Activated CD4-positive, alpha-beta T cell treated with anti-CD3 and anti-CD28 coated beads, Interleukin-10, Interleukin-2, amounts not matched to agents 100 ng/mL and 50 ng/mL, durations not matched to agents 16 hours and 8 hours (primary cell): ENCODE measurements at regions not wholly inside any gene's neighbourhood (a gene's known extent, or its start where the extent isn't known, plus 50 kb on each side); places are given as distances from the start of the nearest gene placed in this dataset.
A peak's percentile ranks its signal among the peaks of the same experiment; 100 is the strongest.

Source experiments
- DNase-seq: peaks from one replicate; pipeline ENCODE4 v3.0.0-alpha.2; 2020

- no peak for DNase-seq
Measured at GRCh38 chr12:39124768-39125167, 219.4 kb upstream of the CPNE8 start.

DNA sequence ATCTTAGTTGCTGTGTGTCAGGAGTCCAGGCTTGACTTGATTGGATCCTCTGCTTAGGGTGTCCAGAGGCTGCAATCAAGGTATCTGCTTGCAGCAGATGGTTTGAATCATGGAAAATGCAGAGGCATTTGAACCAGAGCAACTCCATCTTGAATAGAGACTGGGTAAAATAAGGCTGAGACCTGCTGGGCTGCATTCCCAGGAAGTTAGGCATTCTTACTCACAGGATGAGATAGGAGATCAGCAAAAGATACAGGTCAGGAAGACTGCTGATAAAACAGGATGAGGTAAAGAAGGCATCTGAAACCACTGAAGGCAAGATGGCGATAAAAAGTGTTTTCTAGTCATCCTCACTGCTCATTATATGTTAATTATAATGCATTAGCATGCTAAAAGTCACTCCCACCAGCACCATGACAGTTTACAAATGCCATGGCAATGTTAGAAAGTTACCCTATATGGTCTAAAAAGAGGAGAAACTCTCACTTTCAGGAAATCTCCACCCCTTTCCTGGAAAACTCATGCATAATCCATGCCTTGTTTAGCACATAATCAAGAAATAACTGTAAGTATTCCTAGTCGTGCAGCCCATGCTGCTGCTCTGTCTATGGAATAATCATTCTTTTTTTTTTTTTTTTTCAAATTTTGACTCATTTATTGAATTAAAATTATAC lies 218.3 kb upstream of the CPNE8 start:
- no peak for DNase-seq

GRCh38 chr12:39122562-39123204 lies 217.3 kb upstream of the CPNE8 start:
- DNase-seq: no peak

GRCh38 chr12:39116861-39117260 lies 211.5 kb upstream of the CPNE8 start:
- no peak for DNase-seq

- DNase-seq: no peak
Measured at GRCh38 chr12:39112064-39112463, 206.7 kb upstream of the CPNE8 start.

DNA sequence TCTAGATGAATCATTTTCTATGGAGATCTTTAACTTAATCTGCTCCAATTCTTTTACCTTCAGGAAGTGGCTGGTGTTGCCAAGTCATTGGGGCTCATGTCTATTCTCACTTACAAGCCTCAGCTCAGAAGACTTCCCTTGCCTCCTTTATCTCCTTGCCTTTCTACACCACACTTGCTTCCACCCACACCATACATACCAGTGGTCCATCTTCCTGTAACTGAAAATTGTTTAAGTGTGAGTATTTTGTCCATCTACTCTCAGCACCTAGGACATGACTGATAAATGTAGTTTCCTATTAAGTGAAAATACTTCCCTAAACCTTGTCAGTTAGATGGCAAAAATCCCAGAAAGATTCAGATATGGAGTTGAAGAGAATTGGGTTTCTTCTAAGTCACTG lies 199.7 kb upstream of the CPNE8 start:
- no peak for DNase-seq

DNA sequence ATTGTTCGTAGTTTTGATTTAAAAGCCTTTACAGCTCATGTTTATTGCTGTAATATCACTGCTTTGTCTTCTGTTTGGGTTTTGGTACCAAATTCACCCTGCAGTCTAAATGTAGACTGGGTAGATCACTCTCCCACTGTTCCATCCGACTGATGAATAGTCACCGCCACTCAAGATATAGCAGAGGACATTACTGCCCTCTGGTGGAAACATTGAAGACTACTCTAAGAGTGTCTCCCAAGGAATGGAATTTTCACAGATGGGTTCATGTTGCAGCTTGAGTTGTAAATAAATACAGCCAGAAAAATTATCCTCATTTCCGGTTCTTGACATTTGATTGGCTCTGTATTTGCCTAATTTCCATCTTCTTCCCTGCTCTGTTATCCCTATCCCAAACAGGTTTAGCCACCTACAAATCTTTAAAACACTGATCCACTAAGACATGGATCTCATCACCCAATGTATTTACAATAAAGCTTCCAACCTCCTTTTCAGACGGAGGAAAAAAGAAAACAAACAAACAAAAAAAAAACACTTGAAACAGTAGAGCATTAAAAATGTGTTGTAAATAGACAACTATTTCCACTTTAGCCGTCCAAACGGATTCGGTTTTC lies 198.3 kb upstream of the CPNE8 start:
- peak; percentile 65 for DNase-seq

- peak; percentile 2 for DNase-seq
Measured at GRCh38 chr12:39102474-39103209, 197.3 kb upstream of the CPNE8 start.

DNA sequence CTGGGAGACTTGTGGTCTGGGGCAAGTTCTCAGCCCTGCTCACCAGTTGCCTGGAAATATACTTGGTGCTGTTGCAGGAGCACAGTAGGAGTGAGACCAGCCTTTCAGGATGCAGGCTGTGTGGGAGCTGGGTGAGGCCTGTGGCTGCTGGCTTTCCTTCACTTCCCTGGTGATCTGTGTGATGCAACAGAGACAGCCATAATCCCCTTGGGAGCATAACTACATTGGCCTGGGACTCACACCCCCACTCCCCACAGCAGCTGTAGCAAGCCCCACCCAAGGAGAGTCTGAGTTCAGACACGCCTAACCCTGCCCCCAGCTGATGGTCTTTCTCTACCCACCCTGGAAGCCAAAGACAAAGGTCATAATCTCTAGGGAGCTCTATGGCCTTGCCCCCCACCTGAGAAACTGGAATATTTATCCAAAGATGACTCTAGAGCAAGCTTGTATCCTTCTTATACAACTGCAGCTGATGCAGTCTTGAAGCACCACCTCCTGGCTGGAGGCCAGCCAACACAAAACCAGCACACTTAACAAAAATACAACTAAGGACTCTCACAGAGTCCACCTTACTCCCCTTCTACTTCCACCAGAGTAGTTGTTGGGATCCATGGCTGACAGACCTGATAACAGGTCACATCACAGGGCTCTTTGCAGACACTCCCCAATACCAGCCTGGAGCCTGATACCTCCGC lies 190.4 kb upstream of the CPNE8 start:
- no peak for DNase-seq

GRCh38 chr12:39081910-39082309 lies 176.5 kb upstream of the CPNE8 start:
- DNase-seq: no peak

- no peak for DNase-seq
Measured at GRCh38 chr12:39077226-39077625, 171.8 kb upstream of the CPNE8 start.

GRCh38 chr12:39074063-39074462 lies 168.7 kb upstream of the CPNE8 start:
- no peak for DNase-seq

- DNase-seq: no peak
Measured at GRCh38 chr12:39072658-39073057, 167.3 kb upstream of the CPNE8 start.

DNA sequence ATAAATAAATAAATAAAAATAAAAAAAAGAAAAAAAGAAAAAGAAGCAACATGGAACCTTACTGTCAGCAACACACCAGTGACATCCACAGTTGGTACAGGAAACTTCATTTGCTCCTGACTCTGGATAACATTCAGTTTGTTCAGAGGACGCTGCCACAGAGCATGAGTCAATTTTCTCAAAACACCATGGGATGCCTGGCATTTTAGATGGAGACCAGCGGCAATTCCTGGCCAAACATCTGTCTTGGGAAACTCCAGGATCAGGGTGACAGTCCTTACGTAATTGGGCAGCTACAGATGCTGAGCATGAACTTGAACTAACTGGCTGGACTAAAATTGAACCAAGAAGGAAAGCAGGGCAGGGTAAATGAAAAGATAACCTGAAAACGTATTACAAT lies 166.2 kb upstream of the CPNE8 start:
- no peak for DNase-seq

DNA sequence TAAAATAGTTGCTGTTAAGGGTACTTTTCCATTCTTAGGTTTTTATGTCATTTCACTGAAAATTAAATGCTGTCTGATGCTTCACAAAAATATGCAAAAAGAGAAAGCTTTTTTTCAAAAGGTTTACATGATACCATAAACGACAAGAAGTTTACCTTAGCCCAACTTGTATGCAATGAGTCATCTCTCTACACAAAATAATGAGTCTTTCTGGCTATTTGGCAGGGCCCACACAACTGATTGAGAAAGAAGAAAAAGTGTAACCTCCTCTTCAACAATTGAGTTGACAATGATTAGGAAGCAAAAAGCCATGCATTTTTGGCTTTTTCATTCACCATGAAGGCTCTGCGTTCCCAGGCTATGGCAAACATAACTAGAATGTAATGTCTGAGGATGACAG lies 165.4 kb upstream of the CPNE8 start:
- no peak for DNase-seq

DNA sequence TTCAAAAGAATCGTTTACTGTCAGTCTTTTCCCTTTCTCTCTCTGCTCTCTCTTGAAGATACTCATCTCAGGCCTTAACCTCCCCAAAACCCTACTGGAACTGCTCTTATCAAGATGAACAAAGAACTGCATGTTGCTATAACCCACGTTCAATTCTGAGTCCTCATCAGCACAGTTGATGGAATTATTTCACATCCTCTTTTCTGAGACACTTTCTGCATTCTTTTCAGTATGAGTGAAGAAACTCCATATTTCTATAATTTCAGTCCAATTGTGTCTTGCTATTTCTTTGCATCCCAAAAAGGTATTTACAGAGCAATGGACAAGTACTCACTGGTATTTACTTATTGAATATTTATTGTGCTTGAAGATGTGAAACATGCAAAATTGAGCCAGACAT lies 160.1 kb upstream of the CPNE8 start:
- no peak for DNase-seq

GRCh38 chr12:39064708-39065107 lies 159.3 kb upstream of the CPNE8 start:
- no peak for DNase-seq

DNA sequence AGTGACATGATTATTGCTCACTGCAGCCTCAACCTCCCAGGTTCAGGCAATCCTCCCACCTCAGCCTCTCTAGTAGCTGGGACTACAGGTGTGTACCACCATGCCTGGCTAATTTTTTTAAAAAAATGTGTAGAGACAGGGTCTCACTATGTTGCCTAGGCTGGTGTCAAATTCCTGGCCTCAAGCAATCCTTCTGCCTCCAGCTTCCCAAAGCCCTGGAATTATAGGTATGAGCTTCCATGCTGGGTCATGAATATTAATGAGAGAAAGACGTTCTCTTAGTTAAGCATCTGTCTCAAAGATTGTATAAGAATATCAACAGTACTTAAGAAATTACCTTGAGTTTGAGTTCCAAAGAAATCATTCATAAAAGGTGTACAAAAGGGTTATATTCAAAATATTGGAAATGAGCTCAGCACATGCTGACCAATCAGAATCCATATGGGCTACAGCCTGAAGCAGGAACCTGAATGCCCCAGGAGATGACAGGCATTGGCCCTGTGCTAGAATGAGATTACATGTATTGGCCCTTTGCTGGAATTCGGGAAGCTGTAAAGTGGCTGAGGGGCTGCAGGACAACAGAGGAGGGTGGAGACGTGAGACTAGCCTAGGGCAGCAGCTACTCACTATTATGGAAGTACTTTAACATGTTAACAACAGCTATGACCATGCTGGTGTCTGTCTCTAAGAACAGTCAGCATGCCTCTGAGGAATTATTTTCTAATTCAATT lies 157.0 kb upstream of the CPNE8 start:
- DNase-seq: no peak

GRCh38 chr12:39061576-39061975 lies 156.2 kb upstream of the CPNE8 start:
- no peak for DNase-seq

DNA sequence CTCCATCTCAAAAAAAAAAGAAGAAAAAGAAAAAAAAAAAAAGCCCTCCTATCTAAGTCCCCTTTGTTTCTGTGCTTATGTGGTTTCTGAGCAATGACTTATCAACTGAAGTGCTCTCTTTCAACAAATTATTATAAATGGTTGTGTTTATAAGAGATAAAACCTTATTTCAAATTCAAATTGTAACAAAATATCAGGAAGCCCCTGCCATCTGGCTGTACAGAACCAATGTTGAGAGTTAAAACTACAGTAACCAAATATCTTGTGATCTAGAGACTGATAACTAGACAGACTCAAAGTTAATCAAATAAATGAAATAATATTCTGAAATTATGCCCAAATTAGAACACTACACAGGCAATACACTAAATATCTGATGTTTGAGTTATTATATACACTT lies 143.0 kb upstream of the CPNE8 start:
- DNase-seq: no peak

DNA sequence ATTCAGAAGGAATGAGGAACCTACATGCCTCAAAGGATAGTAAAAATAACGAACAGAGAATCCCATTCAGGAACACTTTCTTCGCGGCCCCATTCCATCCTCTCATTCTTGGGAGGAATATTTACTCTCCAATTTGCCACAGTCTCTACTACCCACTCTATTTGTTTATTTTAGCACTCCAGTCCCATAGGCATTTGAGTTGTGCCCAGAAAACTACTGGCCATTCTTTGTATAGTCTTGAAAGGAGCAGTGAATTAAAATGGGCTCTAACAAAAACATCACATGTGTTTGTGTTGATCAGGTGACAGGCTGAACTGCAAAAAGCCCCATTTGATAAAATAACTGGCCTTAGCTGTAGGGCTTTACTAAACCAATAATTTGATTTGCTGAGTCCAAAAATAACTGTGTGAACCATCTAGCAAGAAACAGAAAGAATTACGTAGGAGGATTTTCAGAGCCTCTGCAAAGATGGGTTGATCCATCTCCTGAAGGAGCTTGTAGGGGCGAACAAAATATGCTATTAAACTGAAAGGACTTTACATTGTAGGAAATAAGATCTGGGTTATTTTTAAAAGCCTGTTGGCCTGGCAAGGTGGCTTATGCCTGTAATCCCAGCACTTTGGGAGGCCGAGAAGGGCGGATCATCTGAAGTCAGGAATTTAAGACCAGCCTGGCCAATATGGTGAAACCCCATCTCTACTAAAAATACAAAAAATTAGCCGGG lies 142.3 kb upstream of the CPNE8 start:
- no peak for DNase-seq

- DNase-seq: no peak
Measured at GRCh38 chr12:39044754-39045153, 139.4 kb upstream of the CPNE8 start.
